Astrocyte of the cerebellum (primary cell): ENCODE measurements at regions not wholly inside any gene's neighbourhood (a gene's known extent, or its start where the extent isn't known, plus 50 kb on each side); places are given as distances from the start of the nearest gene placed in this dataset.

Experiments
- DNase-seq: peaks from one replicate; pipeline ENCODE4 v3.0.0-alpha.2; 2011; ENCODE audit warnings: low read depth
- H3K4me3 ChIP-seq: 2 replicates; pipeline ENCODE4 v1.5.1; 2011; ENCODE audit warnings: mild to moderate bottlenecking, low read depth, low read length, moderate library complexity
- CTCF ChIP-seq: IDR thresholded peaks from 2 replicates; pipeline ENCODE4 v1.5.1; 2012; ENCODE audit warnings: low read length, low read depth, moderate library complexity, mild to moderate bottlenecking; ENCODE audit errors: missing control alignments
- in situ Hi-C: cut with HindIII; loops from 2 replicates; pipeline ENCODE4 v1.10.0; 2017; ENCODE audit warnings: low sequenced_read_pairs

GRCh38 chr2:62361964-62362363 lies 144.0 kb downstream of the TMEM17 start:
- no peak for DNase-seq
- TF ChIP-seq CTCF, result no peak
- in situ Hi-C loops, result no loop called here
- no peak overlapping the region for H3K4me3 ChIP-seq

GRCh38 chr2:62354771-62355561 lies 151.0 kb downstream of the TMEM17 start:
- in situ Hi-C loops, result no loop called here
- no peak overlapping the region for H3K4me3 ChIP-seq
- no peak for DNase-seq
- TF ChIP-seq CTCF, result no peak

- TF ChIP-seq CTCF, result no peak
- H3K4me3 ChIP-seq, result no peak overlapping the region
- in situ Hi-C loops, result no loop called here
- no peak for DNase-seq
Observed at GRCh38 chr2:62352031-62352430, 154.0 kb downstream of the TMEM17 start.

GRCh38 chr2:62349788-62350187 lies 153.9 kb downstream of the B3GNT2 start:
- TF ChIP-seq CTCF, result no peak
- no peak for DNase-seq

GRCh38 chr2:62348700-62349099 lies 152.8 kb downstream of the B3GNT2 start:
- no peak for DNase-seq
- in situ Hi-C loops, result no loop called here
- TF ChIP-seq CTCF, result no peak
- no peak overlapping the region for H3K4me3 ChIP-seq

More at GRCh38 chr2:62349788-62350187, 153.9 kb downstream of the B3GNT2 start:
- in situ Hi-C loops, result no loop called here
- H3K4me3 ChIP-seq, result no peak overlapping the region

GRCh38 chr2:62347563-62348270 lies 151.8 kb downstream of the B3GNT2 start:
- in situ Hi-C loops, result no loop called here
- H3K4me3 ChIP-seq, result no peak overlapping the region
- DNase-seq, result no peak
- no peak for TF ChIP-seq CTCF
